ENCODE measurements at regions not wholly inside any gene's neighbourhood (a gene's known extent, or its start where the extent isn't known, plus 50 kb on each side); places are given as distances from the start of the nearest gene placed in this dataset.

- 76 to 94% (median 87%) methylated on average over 5 of the region's 5 CpGs; no CpG with 5 or more reads in 1 of the 4 donors for WGBS, 4 donors
- TF ChIP-seq POLR2A (IDR thresholded peaks at IDR 0.05) (no peak), CTCF (IDR thresholded peaks at IDR 0.05) (no peak)
- DNase-seq (no peak), ATAC-seq (no peak)
- H3K9me3 ChIP-seq: peaks cover 0 to 36% (median 0%) of the 10 kb centered on the region in 12 donors
- H3K4me1 ChIP-seq: no peaks in the 10 kb centered on the region
- H3K27me3 ChIP-seq: no peaks in the 10 kb centered on the region
- intact Hi-C loops (cut with DNase I): no loop called here
- no peak overlapping the region for H3K4me3 ChIP-seq
- no peaks in the 10 kb centered on the region for H3K36me3 ChIP-seq
- no peak overlapping the region for H3K27ac ChIP-seq
Observed at GRCh38 chrX:42414057-42414456, 363.9 kb downstream of the PPP1R2C start.

- no peak overlapping the region for H3K4me3 ChIP-seq
- H3K27ac ChIP-seq: no peak overlapping the region
- DNase-seq: no peak
- TF ChIP-seq CTCF (IDR thresholded peaks at IDR 0.05) (no peak), POLR2A (IDR thresholded peaks at IDR 0.05) (no peak)
- no peaks in the 10 kb centered on the region for H3K36me3 ChIP-seq
- WGBS, 4 donors: 59 to 71% (median 65%) methylated on average over 2 of the region's 2 CpGs
- intact Hi-C loops (cut with DNase I): no loop called here
- peaks cover 0 to 8% (median 0%) of the 10 kb centered on the region in 9 donors for H3K27me3 ChIP-seq
- no peaks in the 10 kb centered on the region for H3K9me3 ChIP-seq
- ATAC-seq: no peak
- no peaks in the 10 kb centered on the region for H3K4me1 ChIP-seq
Observed at GRCh38 chrX:42399632-42400024, 378.3 kb downstream of the PPP1R2C start.

GRCh38 chrX:42398967-42399631, 378.9 kb downstream of the PPP1R2C start:
- H3K27ac ChIP-seq: no peak overlapping the region
- no peaks in the 10 kb centered on the region for H3K9me3 ChIP-seq
- WGBS, 4 donors: 63 to 70% (median 68%) methylated on average over 8 of the region's 8 CpGs
- DNase-seq: no peak
- no peak overlapping the region for H3K4me3 ChIP-seq
- no peaks in the 10 kb centered on the region for H3K36me3 ChIP-seq
- H3K4me1 ChIP-seq: no peaks in the 10 kb centered on the region
- intact Hi-C loops (cut with DNase I): no loop called here
- TF ChIP-seq CTCF (IDR thresholded peaks at IDR 0.05) (no peak), POLR2A (IDR thresholded peaks at IDR 0.05) (no peak)
- no peak for ATAC-seq
- H3K27me3 ChIP-seq: peaks cover 0 to 8% (median 0%) of the 10 kb centered on the region in 9 donors

GRCh38 chrX:42396136-42396535, 381.8 kb downstream of the PPP1R2C start:
- Histone ChIP-seq H3K9me3 (no peaks in the 10 kb centered on the region), H3K27me3 (peaks cover 0 to 8% (median 0%) of the 10 kb centered on the region in 9 donors), H3K36me3 (no peaks in the 10 kb centered on the region), H3K4me1 (no peaks in the 10 kb centered on the region), H3K4me3 (no peak overlapping the region), H3K27ac (no peak overlapping the region)
- intact Hi-C loops (cut with DNase I): no loop called here
- ATAC-seq: no peak
- DNase-seq: no peak
- 71 to 85% (median 79%) methylated on average over 4 of the region's 4 CpGs for WGBS, 4 donors
- no peak for TF ChIP-seq CTCF (IDR thresholded peaks at IDR 0.05)
- TF ChIP-seq POLR2A (IDR thresholded peaks at IDR 0.05): no peak

Data from heart left ventricle (tissue), 16 donors.